Erythroblast (primary cell): ENCODE measurements at regions not wholly inside any gene's neighbourhood (a gene's known extent, or its start where the extent isn't known, plus 50 kb on each side); places are given as distances from the start of the nearest gene placed in this dataset.

ENCODE experiments used
- GATA1 ChIP-seq: IDR thresholded peaks from 2 replicates; pipeline ENCODE4 v1.6.1; 2011; ENCODE audit warnings: low read depth, mild to moderate bottlenecking, control low read depth, low read length, moderate library complexity
- POLR2A ChIP-seq: IDR thresholded peaks from 2 replicates; pipeline ENCODE4 v1.6.1; 2011; ENCODE audit warnings: mild to moderate bottlenecking, low read length

GRCh38 chr6:67971812-67972211 lies 663.3 kb upstream of the ADGRB3 start:
- no peak for TF ChIP-seq POLR2A
- TF ChIP-seq GATA1 = no peak
